ENCODE measurements at regions not wholly inside any gene's neighbourhood (a gene's known extent, or its start where the extent isn't known, plus 50 kb on each side); places are given as distances from the start of the nearest gene placed in this dataset.

- TF ChIP-seq CTCF (IDR thresholded peaks at IDR 0.05; ENCODE audit: low read depth, low read length) (no peak), EZH2phosphoT487 (IDR thresholded peaks at IDR 0.05; ENCODE audit: low read depth) (no peak)
Observed at GRCh38 chr6:12472601-12473038, 182.5 kb downstream of the EDN1 start.
